ENCODE measurements at regions not wholly inside any gene's neighbourhood (a gene's known extent, or its start where the extent isn't known, plus 50 kb on each side); places are given as distances from the start of the nearest gene placed in this dataset.

GRCh38 chr3:154776549-154777225, 303.4 kb upstream of the MME start:
- no peak for TF ChIP-seq CTCF (IDR thresholded peaks at IDR 0.05)
- no peak for TF ChIP-seq EZH2 (IDR thresholded peaks at IDR 0.05; ENCODE audit: borderline replicate concordance, insufficient read depth, low read depth, low read length, poor library complexity, severe bottlenecking)

Data from B cell (primary cell).